GM23338 (cell line): ENCODE measurements at regions not wholly inside any gene's neighbourhood (a gene's known extent, or its start where the extent isn't known, plus 50 kb on each side); places are given as distances from the start of the nearest gene placed in this dataset.

Experiments used
- ATAC-seq: fragments of 200-7000 bp; cut with Tn5 transposase; 3 replicates; pipeline ENCODE4 v1.9.1; 2020
- DNase-seq: peaks from one replicate; pipeline ENCODE4 v3.0.0-alpha.2; 2015; ENCODE audit warnings: low spot score
- H2AFZ ChIP-seq: fragments of 200-600 bp; sonication (generic); 2 replicates; pipeline ENCODE4 v1.8.0; 2016; ENCODE audit warnings: antibody characterized with exemption, mild to moderate bottlenecking, moderate library complexity
- H3F3A ChIP-seq: fragments of 200-600 bp; sonication (generic); replicated peaks from 2 replicates; pipeline ENCODE4 v1.8.0; 2017; ENCODE audit warnings: antibody characterized with exemption, mixed run types, low read depth
- H3K27ac ChIP-seq: fragments of 200-600 bp; sonication (generic); 2 replicates; pipeline ENCODE4 v1.6.1; 2016; ENCODE audit warnings: low read depth
- H3K27me3 ChIP-seq: fragments of 200-600 bp; sonication (generic); 2 replicates; pipeline ENCODE4 v1.8.0; 2016; ENCODE audit warnings: mild to moderate bottlenecking, mixed run types, moderate library complexity; ENCODE audit not compliant: insufficient read depth
- H3K36me3 ChIP-seq: fragments of 200-600 bp; sonication (generic); 2 replicates; pipeline ENCODE4 v1.8.0; 2016; ENCODE audit warnings: mild to moderate bottlenecking; ENCODE audit not compliant: insufficient read depth
- H3K4me1 ChIP-seq: fragments of 200-600 bp; sonication (generic); 2 replicates; pipeline ENCODE4 v1.8.0; 2016; ENCODE audit warnings: mild to moderate bottlenecking, moderate library complexity; ENCODE audit not compliant: insufficient read depth
- H3K4me2 ChIP-seq: fragments of 200-600 bp; sonication (generic); 2 replicates; pipeline ENCODE4 v1.7.1; 2017; ENCODE audit warnings: mixed run types
- H3K4me3 ChIP-seq: fragments of 200-600 bp; sonication (generic); 2 replicates; pipeline ENCODE4 v1.6.1; 2016; ENCODE audit warnings: mixed run types
- H3K79me2 ChIP-seq: fragments of 200-600 bp; sonication (generic); replicated peaks from 2 replicates; pipeline ENCODE4 v1.8.0; 2017; ENCODE audit warnings: mild to moderate bottlenecking; ENCODE audit not compliant: insufficient read depth
- H3K9me2 ChIP-seq: fragments of 200-600 bp; sonication (generic); 2 replicates; pipeline ENCODE4 v1.8.0; 2017; ENCODE audit not compliant: insufficient read depth
- H4K20me1 ChIP-seq: fragments of 200-600 bp; sonication (generic); replicated peaks from 2 replicates; pipeline ENCODE4 v1.8.0; 2017; ENCODE audit warnings: mild to moderate bottlenecking; ENCODE audit not compliant: insufficient read depth
- H3K27ac Mint-ChIP-seq: 2 replicates; pipeline ENCODE4 v1.8.0; 2020; ENCODE audit warnings: inconsistent platforms, mild to moderate bottlenecking, moderate library complexity, mixed read lengths
- H3K27me3 Mint-ChIP-seq: 3 replicates; pipeline ENCODE4 v1.8.0; 2022; ENCODE audit warnings: low read depth, mild to moderate bottlenecking, moderate library complexity, mixed read lengths, inconsistent platforms; ENCODE audit not compliant: insufficient read depth, poor library complexity
- H3K36me3 Mint-ChIP-seq: 3 replicates; pipeline ENCODE4 v1.8.0; 2021; ENCODE audit warnings: low read depth, mild to moderate bottlenecking, inconsistent platforms, moderate library complexity, mixed read lengths
- H3K4me1 Mint-ChIP-seq: 3 replicates; pipeline ENCODE4 v1.8.0; 2020; ENCODE audit warnings: mild to moderate bottlenecking, inconsistent platforms, mixed read lengths
- H3K4me3 Mint-ChIP-seq: 3 replicates; pipeline ENCODE4 v1.8.0; 2021; ENCODE audit warnings: moderate library complexity, mild to moderate bottlenecking, inconsistent platforms, mixed read lengths
- H3K9me3 Mint-ChIP-seq: 3 replicates; pipeline ENCODE4 v1.8.0; 2020; ENCODE audit warnings: moderate library complexity, mild to moderate bottlenecking, inconsistent platforms, mixed read lengths
- EZH2 ChIP-seq: fragments of 200-600 bp; sonication (generic); IDR thresholded peaks from one replicate; pipeline ENCODE4 v1.8.0; 2017; ENCODE audit warnings: antibody characterized with exemption, mild to moderate bottlenecking, low read depth; ENCODE audit not compliant: unreplicated experiment
- EZH2phosphoT487 ChIP-seq: fragments of 200-600 bp; sonication (generic); IDR thresholded peaks from one replicate; pipeline ENCODE4 v1.8.1; 2018; ENCODE audit warnings: antibody characterized with exemption; ENCODE audit not compliant: unreplicated experiment
- POLR2AphosphoS5 ChIP-seq: IDR thresholded peaks from 2 replicates; pipeline ENCODE4 v1.6.1; 2016; ENCODE audit warnings: antibody characterized with exemption, low read depth
- ZNF114 ChIP-seq: fragments of 250-450 bp; sonication (Bioruptor Pico); IDR thresholded peaks from 2 replicates; pipeline ENCODE4 v1.5.0; 2020; ENCODE audit warnings: mild to moderate bottlenecking, moderate library complexity
- ZNF331 ChIP-seq: fragments of 250-450 bp; sonication (Bioruptor Pico); IDR thresholded peaks from 2 replicates; pipeline ENCODE4 v1.5.0; 2020; ENCODE audit warnings: low read depth, mild to moderate bottlenecking, moderate library complexity
- TF ChIP-seq, protein P1 (sequence below): fragments of 250-450 bp; sonication (Bioruptor Pico); IDR thresholded peaks from 2 replicates; pipeline ENCODE4 v1.5.0; 2020; ENCODE audit warnings: mild to moderate bottlenecking, moderate library complexity

DNA sequence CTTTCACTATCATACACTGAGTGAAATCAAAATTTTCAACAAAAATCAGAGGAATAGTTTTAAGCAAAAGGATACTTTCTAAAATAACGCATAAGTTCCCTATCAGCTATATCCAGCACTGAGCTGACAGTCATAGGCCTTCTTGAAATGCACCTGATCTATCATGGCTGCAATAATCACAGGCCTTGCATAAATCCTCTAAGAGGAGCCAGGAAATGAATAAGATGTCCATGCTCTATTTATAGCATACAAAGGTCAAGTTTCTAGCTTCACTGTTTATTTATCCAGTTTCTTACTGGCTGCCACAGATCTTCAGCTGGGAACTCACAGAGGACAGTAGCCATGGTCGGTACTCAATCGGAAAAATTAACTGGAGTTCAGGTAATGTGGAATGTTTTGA is 235.9 kb upstream of the DMD start:
- ATAC-seq (no peak), DNase-seq (no peak)
- H3K4me1 Mint-ChIP-seq: no peaks in the 10 kb centered on the region
- no peak overlapping the region for H3K4me3 Mint-ChIP-seq
- no peaks in the 10 kb centered on the region for H3K27me3 Mint-ChIP-seq
- Histone ChIP-seq H3K79me2 (no peaks in the 10 kb centered on the region), H3K27ac (no peak overlapping the region), H3K9me2 (no peaks in the 10 kb centered on the region), H3K4me3 (no peak overlapping the region), H3F3A (no peaks in the 10 kb centered on the region), H2AFZ (no peak overlapping the region), H4K20me1 (no peaks in the 10 kb centered on the region), H3K4me2 (no peak overlapping the region), H3K36me3 (no peaks in the 10 kb centered on the region), H3K27me3 (no peaks in the 10 kb centered on the region), H3K4me1 (no peaks in the 10 kb centered on the region)
- H3K36me3 Mint-ChIP-seq: no peaks in the 10 kb centered on the region
- TF ChIP-seq POLR2AphosphoS5 (no peak), ZNF114 (CRISPR knock-in tag) (no peak), EZH2 (no peak), EZH2phosphoT487 (no peak), ZNF331 (CRISPR knock-in tag) (no peak)
- TF ChIP-seq, protein P1, sequence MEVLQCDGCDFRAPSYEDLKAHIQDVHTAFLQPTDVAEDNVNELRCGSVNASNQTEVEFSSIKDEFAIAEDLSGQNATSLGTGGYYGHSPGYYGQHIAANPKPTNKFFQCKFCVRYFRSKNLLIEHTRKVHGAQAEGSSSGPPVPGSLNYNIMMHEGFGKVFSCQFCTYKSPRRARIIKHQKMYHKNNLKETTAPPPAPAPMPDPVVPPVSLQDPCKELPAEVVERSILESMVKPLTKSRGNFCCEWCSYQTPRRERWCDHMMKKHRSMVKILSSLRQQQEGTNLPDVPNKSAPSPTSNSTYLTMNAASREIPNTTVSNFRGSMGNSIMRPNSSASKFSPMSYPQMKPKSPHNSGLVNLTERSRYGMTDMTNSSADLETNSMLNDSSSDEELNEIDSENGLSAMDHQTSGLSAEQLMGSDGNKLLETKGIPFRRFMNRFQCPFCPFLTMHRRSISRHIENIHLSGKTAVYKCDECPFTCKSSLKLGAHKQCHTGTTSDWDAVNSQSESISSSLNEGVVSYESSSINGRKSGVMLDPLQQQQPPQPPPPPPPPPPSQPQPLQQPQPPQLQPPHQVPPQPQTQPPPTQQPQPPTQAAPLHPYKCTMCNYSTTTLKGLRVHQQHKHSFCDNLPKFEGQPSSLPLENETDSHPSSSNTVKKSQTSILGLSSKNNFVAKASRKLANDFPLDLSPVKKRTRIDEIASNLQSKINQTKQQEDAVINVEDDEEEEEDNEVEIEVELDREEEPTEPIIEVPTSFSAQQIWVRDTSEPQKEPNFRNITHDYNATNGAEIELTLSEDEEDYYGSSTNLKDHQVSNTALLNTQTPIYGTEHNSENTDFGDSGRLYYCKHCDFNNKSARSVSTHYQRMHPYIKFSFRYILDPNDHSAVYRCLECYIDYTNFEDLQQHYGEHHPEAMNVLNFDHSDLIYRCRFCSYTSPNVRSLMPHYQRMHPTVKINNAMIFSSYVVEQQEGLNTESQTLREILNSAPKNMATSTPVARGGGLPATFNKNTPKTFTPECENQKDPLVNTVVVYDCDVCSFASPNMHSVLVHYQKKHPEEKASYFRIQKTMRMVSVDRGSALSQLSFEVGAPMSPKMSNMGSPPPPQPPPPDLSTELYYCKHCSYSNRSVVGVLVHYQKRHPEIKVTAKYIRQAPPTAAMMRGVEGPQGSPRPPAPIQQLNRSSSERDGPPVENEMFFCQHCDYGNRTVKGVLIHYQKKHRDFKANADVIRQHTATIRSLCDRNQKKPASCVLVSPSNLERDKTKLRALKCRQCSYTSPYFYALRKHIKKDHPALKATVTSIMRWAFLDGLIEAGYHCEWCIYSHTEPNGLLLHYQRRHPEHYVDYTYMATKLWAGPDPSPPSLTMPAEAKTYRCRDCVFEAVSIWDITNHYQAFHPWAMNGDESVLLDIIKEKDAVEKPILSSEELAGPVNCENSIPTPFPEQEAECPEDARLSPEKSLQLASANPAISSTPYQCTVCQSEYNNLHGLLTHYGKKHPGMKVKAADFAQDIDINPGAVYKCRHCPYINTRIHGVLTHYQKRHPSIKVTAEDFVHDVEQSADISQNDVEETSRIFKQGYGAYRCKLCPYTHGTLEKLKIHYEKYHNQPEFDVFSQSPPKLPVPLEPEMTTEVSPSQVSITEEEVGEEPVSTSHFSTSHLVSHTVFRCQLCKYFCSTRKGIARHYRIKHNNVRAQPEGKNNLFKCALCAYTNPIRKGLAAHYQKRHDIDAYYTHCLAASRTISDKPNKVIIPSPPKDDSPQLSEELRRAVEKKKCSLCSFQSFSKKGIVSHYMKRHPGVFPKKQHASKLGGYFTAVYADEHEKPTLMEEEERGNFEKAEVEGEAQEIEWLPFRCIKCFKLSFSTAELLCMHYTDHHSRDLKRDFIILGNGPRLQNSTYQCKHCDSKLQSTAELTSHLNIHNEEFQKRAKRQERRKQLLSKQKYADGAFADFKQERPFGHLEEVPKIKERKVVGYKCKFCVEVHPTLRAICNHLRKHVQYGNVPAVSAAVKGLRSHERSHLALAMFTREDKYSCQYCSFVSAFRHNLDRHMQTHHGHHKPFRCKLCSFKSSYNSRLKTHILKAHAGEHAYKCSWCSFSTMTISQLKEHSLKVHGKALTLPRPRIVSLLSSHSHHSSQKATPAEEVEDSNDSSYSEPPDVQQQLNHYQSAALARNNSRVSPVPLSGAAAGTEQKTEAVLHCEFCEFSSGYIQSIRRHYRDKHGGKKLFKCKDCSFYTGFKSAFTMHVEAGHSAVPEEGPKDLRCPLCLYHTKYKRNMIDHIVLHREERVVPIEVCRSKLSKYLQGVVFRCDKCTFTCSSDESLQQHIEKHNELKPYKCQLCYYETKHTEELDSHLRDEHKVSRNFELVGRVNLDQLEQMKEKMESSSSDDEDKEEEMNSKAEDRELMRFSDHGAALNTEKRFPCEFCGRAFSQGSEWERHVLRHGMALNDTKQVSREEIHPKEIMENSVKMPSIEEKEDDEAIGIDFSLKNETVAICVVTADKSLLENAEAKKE (CRISPR knock-in tag): no peak
- H3K9me3 Mint-ChIP-seq: no peaks in the 10 kb centered on the region
- no peak overlapping the region for H3K27ac Mint-ChIP-seq
